ENCODE measurements at regions not wholly inside any gene's neighbourhood (a gene's known extent, or its start where the extent isn't known, plus 50 kb on each side); places are given as distances from the start of the nearest gene placed in this dataset.

- TF ChIP-seq CTCF (IDR thresholded peaks at IDR 0.05; ENCODE audit: control insufficient read depth, extremely low read depth, insufficient read depth): no peak
- H3K4me3 ChIP-seq (ENCODE audit: low read depth, low read length): no peak overlapping the region
- DNase-seq (ENCODE audit: low read depth): no peak
These were observed 341.3 kb upstream of the FBXO33 start for GRCh38 chr14:39773387-39774126.

GRCh38 chr14:39772627-39773026 lies 340.4 kb upstream of the FBXO33 start:
- DNase-seq (ENCODE audit: low read depth): no peak
- no peak for TF ChIP-seq CTCF (IDR thresholded peaks at IDR 0.05; ENCODE audit: control insufficient read depth, extremely low read depth, insufficient read depth)
- H3K4me3 ChIP-seq (ENCODE audit: low read depth, low read length): no peak overlapping the region

- no peak overlapping the region for H3K4me3 ChIP-seq (ENCODE audit: low read depth, low read length)
- DNase-seq (ENCODE audit: low read depth): no peak
- no peak for TF ChIP-seq CTCF (IDR thresholded peaks at IDR 0.05; ENCODE audit: control insufficient read depth, extremely low read depth, insufficient read depth)
These were observed 336.4 kb upstream of the FBXO33 start for GRCh38 chr14:39768589-39768988.

- 0 out of 2 replicates have a peak, but pooled peaks have one; percentile 8 for TF ChIP-seq CTCF (IDR thresholded peaks at IDR 0.05; ENCODE audit: control insufficient read depth, extremely low read depth, insufficient read depth)
- DNase-seq (ENCODE audit: low read depth): no peak
- H3K4me3 ChIP-seq (ENCODE audit: low read depth, low read length): no peak overlapping the region
These were observed 334.3 kb upstream of the FBXO33 start for GRCh38 chr14:39766397-39767000.

GRCh38 chr14:39765676-39766075 lies 333.4 kb upstream of the FBXO33 start:
- no peak for TF ChIP-seq CTCF (IDR thresholded peaks at IDR 0.05; ENCODE audit: control insufficient read depth, extremely low read depth, insufficient read depth)
- no peak overlapping the region for H3K4me3 ChIP-seq (ENCODE audit: low read depth, low read length)
- DNase-seq (ENCODE audit: low read depth): no peak

- DNase-seq (ENCODE audit: low read depth): no peak
- H3K4me3 ChIP-seq (ENCODE audit: low read depth, low read length): no peak overlapping the region
- TF ChIP-seq CTCF (IDR thresholded peaks at IDR 0.05; ENCODE audit: control insufficient read depth, extremely low read depth, insufficient read depth): no peak
These were observed 331.2 kb upstream of the FBXO33 start for GRCh38 chr14:39763402-39763890.

All from LNCaP clone FGC (cell line).